ENCODE measurements at regions not wholly inside any gene's neighbourhood (a gene's known extent, or its start where the extent isn't known, plus 50 kb on each side); places are given as distances from the start of the nearest gene placed in this dataset.
"Not testable (repeated sequence)": the region's sequence is repeated elsewhere in the genome, so short reads cannot be mapped to it uniquely, and the experiment has no call there.

- ATAC-seq: no peak
Measured at GRCh38 chr6:155635416-155635815, 179.8 kb upstream of the NOX3 start.

GRCh38 chr6:155630085-155630484 lies 174.4 kb upstream of the NOX3 start:
- ATAC-seq: no peak

- no peak for ATAC-seq
Measured at GRCh38 chr6:155629652-155630051, 174.0 kb upstream of the NOX3 start.

GRCh38 chr6:155628306-155628705 lies 172.7 kb upstream of the NOX3 start:
- ATAC-seq: no peak

- ATAC-seq: not testable (repeated sequence)
Measured at GRCh38 chr6:155627722-155628212, 172.1 kb upstream of the NOX3 start.

- no peak for ATAC-seq
Measured at GRCh38 chr6:155623450-155624178, 168.0 kb upstream of the NOX3 start.

GRCh38 chr6:155614606-155615005 lies 159.0 kb upstream of the NOX3 start:
- no peak for ATAC-seq

- ATAC-seq: no peak
Measured at GRCh38 chr6:155611742-155612141, 156.1 kb upstream of the NOX3 start.

GRCh38 chr6:155604991-155605390 lies 149.4 kb upstream of the NOX3 start:
- ATAC-seq: no peak

GRCh38 chr6:155599561-155599960 lies 143.9 kb upstream of the NOX3 start:
- no peak for ATAC-seq

GRCh38 chr6:155599160-155599559 lies 143.5 kb upstream of the NOX3 start:
- ATAC-seq: no peak

GRCh38 chr6:155595284-155595683 lies 139.6 kb upstream of the NOX3 start:
- ATAC-seq: no peak

- no peak for ATAC-seq
Measured at GRCh38 chr6:155591741-155592140, 136.1 kb upstream of the NOX3 start.

GRCh38 chr6:155589190-155589589 lies 133.6 kb upstream of the NOX3 start:
- ATAC-seq: no peak

GRCh38 chr6:155587817-155588216 lies 132.2 kb upstream of the NOX3 start:
- no peak for ATAC-seq

- no peak for ATAC-seq
Measured at GRCh38 chr6:155586090-155586489, 130.5 kb upstream of the NOX3 start.

- ATAC-seq: no peak
Measured at GRCh38 chr6:155584006-155584405, 128.4 kb upstream of the NOX3 start.

GRCh38 chr6:155582016-155582991 lies 126.7 kb upstream of the NOX3 start:
- ATAC-seq: no peak

GRCh38 chr6:155580904-155581303 lies 125.3 kb upstream of the NOX3 start:
- ATAC-seq: no peak

- ATAC-seq: no peak
Measured at GRCh38 chr6:155578251-155578650, 122.6 kb upstream of the NOX3 start.

GRCh38 chr6:155561966-155562364 lies 106.3 kb upstream of the NOX3 start:
- no peak for ATAC-seq

GRCh38 chr6:155561257-155561965 lies 105.8 kb upstream of the NOX3 start:
- ATAC-seq: no peak

GRCh38 chr6:155549928-155550327 lies 94.3 kb upstream of the NOX3 start:
- no peak for ATAC-seq
